Pancreas (tissue), 10 donors: ENCODE measurements at regions not wholly inside any gene's neighbourhood (a gene's known extent, or its start where the extent isn't known, plus 50 kb on each side); places are given as distances from the start of the nearest gene placed in this dataset.

ENCODE experiments used
- ATAC-seq, 4 donors: fragments of 200-7000 bp; cut with Tn5 transposase; one replicate each; pipeline versions ENCODE4 v1.8.0 to v1.9.1; 2020; ENCODE audit warnings: mild to moderate bottlenecking in 4 of 4, moderate library complexity in 4 of 4
- DNase-seq, 6 donors: peaks; one replicate each; pipeline ENCODE4 v3.0.0-alpha.2; 2020
- FAIRE-seq: peaks from 2 replicates; lab custom pipeline; 2012; peaks lifted over from hg19 to GRCh38; lab: Jason Lieb, UNC
- H3K27ac ChIP-seq, 4 donors: fragments of 200-600 bp; sonication (generic); 1 replicate in 3 of 4; 2 replicates in 1 of 4; pipeline versions ENCODE4 v1.5.0 to v1.8.0; 2020
- H3K27me3 ChIP-seq, 4 donors: fragments of 200-600 bp; one replicate each; pipeline ENCODE4 v1.8.0; 2021
- H3K36me3 ChIP-seq, 3 donors: fragments of 200-600 bp; sonication (generic) in 1 of 3; one replicate each; pipeline versions ENCODE4 v1.5.0 to v1.8.0; 2020 to 2021
- H3K4me1 ChIP-seq, 3 donors: fragments of 200-600 bp; one replicate each; pipeline ENCODE4 v1.8.0; 2021
- H3K4me3 ChIP-seq, 4 donors: fragments of 200-600 bp; sonication (generic) in 2 of 4; one replicate each; pipeline versions ENCODE4 v1.5.0 to v1.8.0; 2020 to 2021
- H3K9me3 ChIP-seq, 4 donors: fragments of 200-600 bp; one replicate each; pipeline ENCODE4 v1.8.0; 2021
- WGBS, 2 donors: extraction: QIAGEN DNeasy Blood & Tissue Kit; methylation state at CpG; one replicate each; pipeline ENCODE4 v1.1.7; 2013; 5-methylcytosine and 5-hydroxymethylcytosine counted together
- intact Hi-C, 3 donors: fragments of 100-400 bp; cut with DNase I; formaldehyde crosslinking; loops; one replicate each; pipeline versions ENCODE4 v1.11.1 to v1.14.2; 2022
- TF ChIP-seq, protein P1 (sequence below), 4 donors: fragments of 200-600 bp; sonication (generic) in 3 of 4; IDR thresholded peaks; one replicate each; pipeline versions ENCODE4 v1.5.0 to v1.8.0; 2021; ENCODE audit warnings: antibody characterized with exemption in 4 of 4
- donor health status: healthy with polysubstance abuse.
- donor health status: DM: no; HTN: no; CAD: no; lungs with moderate emphysema.
- donor health status: DM: no; HTN: no; CAD: no.
- donor health status: control.
- donor health status: control.
- donor health status: Bipolar disorder and iron deficiency.
- donor health status: DM: yes; HTN: yes; CAD: no.
- donor health status: DM: no; HTN: no; CAD: no.
- donor health status: DM: no; HTN: no; CAD: no.
- donor health status: DM: yes; HTN: yes; CAD: no.

DNA sequence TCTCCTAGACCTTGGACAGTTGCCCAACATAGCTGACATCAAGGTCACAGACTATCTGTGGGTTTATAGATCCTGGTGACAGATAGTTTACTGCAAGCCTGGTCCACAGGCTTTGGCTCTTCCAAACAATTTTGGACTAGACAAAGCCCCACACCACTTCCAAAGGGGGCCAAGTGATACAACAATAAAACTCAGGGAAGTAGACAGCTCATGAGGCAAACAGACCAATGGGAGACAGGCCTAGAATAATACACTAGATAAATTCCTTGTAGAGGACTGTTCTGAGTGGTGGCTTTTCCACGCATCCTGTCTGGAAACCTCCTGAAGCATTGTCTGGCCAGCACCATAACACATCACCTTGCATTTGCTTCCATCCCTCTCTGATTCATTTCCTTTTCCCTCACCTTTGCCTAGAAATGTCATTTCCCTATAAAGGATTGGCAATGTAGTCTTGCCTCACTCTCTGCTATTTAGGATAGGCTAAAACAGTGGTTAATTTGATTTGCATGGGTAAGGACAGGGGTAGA, 284.2 kb downstream of the POU4F1 start:
- intact Hi-C loops, result no loop called here
- no peaks in the 10 kb centered on the region for H3K9me3 ChIP-seq
- TF ChIP-seq, protein P1, sequence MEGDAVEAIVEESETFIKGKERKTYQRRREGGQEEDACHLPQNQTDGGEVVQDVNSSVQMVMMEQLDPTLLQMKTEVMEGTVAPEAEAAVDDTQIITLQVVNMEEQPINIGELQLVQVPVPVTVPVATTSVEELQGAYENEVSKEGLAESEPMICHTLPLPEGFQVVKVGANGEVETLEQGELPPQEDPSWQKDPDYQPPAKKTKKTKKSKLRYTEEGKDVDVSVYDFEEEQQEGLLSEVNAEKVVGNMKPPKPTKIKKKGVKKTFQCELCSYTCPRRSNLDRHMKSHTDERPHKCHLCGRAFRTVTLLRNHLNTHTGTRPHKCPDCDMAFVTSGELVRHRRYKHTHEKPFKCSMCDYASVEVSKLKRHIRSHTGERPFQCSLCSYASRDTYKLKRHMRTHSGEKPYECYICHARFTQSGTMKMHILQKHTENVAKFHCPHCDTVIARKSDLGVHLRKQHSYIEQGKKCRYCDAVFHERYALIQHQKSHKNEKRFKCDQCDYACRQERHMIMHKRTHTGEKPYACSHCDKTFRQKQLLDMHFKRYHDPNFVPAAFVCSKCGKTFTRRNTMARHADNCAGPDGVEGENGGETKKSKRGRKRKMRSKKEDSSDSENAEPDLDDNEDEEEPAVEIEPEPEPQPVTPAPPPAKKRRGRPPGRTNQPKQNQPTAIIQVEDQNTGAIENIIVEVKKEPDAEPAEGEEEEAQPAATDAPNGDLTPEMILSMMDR (IDR thresholded peaks at IDR 0.05), result no peak
- 77 to 92% methylated on average over 1 of the region's 1 CpG for WGBS, 2 donors
- FAIRE-seq, result no peak
- no peak overlapping the region for H3K27ac ChIP-seq
- H3K27me3 ChIP-seq, result peaks cover 0 to 3% (median 0%) of the 10 kb centered on the region in 4 donors
- no peak for ATAC-seq
- H3K4me1 ChIP-seq, result no peaks in the 10 kb centered on the region
- no peak overlapping the region for H3K4me3 ChIP-seq
- DNase-seq, result no peak
- H3K36me3 ChIP-seq, result no peaks in the 10 kb centered on the region

DNA sequence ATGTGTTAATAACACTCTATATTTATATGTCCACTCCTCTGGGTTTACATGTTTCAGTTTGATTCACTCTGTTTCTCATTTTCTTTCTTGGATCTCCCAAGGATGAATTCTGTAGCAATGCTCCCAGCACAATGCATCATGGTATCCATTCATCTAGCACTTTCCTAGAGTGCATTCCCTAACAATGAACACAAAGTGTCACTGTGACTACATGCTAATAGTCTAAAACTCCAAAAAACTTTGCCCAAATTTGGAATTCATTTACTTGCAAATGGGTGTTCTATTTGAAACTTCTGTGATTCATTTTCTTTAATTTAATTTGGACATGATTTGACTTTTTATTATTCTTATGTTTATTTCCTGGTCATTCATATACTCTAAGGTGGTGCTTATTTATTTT, 286.3 kb downstream of the POU4F1 start:
- ATAC-seq (no peak), DNase-seq (no peak), FAIRE-seq (no peak)
- Histone ChIP-seq H3K4me3 (no peak overlapping the region), H3K9me3 (no peaks in the 10 kb centered on the region), H3K36me3 (no peaks in the 10 kb centered on the region), H3K4me1 (no peaks in the 10 kb centered on the region), H3K27me3 (no peaks in the 10 kb centered on the region), H3K27ac (no peak overlapping the region)
- intact Hi-C loops, result no loop called here
- TF ChIP-seq, protein P1 (IDR thresholded peaks at IDR 0.05), result no peak

DNA sequence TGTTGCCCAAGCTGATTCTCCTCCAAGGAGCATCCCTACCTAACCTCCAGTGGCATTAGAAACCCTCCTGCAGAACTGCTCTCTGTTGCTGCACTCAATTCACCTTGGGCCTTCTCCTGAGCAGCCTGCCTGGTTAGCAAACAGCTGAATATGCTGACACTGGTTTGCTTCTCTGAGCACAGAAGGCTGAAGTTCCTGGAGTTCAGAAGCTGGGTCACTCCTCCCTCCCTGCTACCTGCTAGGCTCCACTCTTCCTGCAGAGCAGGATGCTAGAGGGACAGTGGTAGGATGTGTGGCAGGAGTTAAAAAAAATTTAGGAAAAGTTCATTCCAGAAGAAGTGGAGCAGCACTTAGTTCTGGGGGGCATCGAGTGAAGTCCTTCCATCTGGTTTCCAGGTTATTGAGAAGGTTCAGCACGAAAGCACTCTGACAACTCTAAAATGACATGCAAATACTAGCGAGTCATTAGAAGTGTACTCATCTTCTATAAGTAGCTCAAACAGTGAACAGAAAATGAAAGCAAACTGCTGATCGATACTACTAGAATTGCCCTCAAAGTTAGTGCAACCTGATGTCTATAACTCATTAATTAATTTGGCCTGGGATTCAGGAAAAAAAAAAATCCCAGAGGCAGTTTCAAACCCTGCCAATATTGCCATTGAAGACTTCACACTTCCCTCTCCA, 293.7 kb downstream of the POU4F1 start:
- FAIRE-seq, result no peak
- H3K4me3 ChIP-seq, result no peak overlapping the region

DNA sequence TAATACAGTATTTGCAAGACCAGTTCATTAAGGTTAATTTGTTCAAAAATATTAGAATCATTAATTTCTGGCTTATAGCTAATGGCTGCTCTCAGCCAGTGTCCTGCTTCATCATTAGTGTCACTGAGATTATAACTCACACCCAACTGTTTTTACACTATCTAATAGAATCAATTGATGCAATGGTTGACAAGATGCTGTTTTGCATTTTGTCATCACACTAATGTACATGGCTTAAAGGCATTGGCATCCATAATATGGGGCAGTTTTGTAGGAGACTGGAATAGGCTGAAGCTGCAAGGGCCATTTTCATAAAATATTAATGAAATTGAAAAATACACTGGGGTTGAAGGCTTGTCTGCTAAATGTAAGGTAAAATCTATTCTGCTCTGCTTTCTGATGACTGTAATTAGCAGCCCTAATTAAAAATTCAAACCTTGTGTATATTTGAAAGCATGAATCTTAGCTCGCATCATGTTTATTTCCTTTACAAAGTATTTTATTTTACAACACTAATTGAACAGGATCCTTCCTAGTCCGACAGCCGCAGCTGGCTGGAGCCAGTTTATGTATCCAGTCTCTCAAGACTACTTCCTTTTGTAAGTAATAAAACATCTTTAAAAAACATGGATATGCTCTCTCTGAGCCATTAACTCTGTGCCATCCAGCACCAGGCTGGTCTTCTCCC, 296.7 kb downstream of the POU4F1 start:
- WGBS, 2 donors, result 65 to 75% methylated on average over 3 of the region's 3 CpGs
- no peak for ATAC-seq
- no peaks in the 10 kb centered on the region for H3K4me1 ChIP-seq
- H3K4me3 ChIP-seq, result no peak overlapping the region
- no peak for DNase-seq
- no peaks in the 10 kb centered on the region for H3K9me3 ChIP-seq
- no peak for FAIRE-seq
- TF ChIP-seq, protein P1 (IDR thresholded peaks at IDR 0.05), result no peak
- no peak overlapping the region for H3K27ac ChIP-seq
- intact Hi-C loops, result no loop called here
- no peaks in the 10 kb centered on the region for H3K36me3 ChIP-seq
- no peaks in the 10 kb centered on the region for H3K27me3 ChIP-seq

More for the DNA sequence above, 293.7 kb downstream of the POU4F1 start:
- no peaks in the 10 kb centered on the region for H3K27me3 ChIP-seq
- DNase-seq (no peak), ATAC-seq (no peak)
- TF ChIP-seq, protein P1 (IDR thresholded peaks at IDR 0.05), result no peak
- no peak overlapping the region for H3K27ac ChIP-seq
- no peaks in the 10 kb centered on the region for H3K36me3 ChIP-seq
- no peaks in the 10 kb centered on the region for H3K9me3 ChIP-seq
- 53 to 69% methylated on average over 4 of the region's 4 CpGs for WGBS, 2 donors
- no peaks in the 10 kb centered on the region for H3K4me1 ChIP-seq
- intact Hi-C loops, result no loop called here

DNA sequence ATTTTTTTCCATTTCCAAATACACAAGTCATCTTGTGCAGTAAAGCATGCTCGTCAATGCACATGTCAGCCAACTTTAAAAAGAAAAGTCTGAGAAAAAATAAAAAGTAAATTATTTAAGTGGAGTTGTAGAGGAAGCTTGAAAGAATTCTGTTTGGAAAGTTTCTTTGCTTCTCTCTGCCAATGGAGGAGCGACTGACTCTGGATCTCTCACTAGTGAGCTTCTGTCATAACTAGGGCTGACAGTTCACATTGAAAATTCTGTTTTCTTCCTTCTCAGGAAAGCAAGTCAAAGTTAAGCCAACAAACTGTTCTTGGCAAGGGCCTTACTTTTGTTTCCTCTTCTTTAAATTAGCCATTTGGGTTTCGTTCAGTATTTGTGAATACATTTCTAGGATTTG, 298.2 kb downstream of the POU4F1 start:
- 50 to 60% methylated on average over 3 of the region's 3 CpGs for WGBS, 2 donors
- Histone ChIP-seq H3K27me3 (no peaks in the 10 kb centered on the region), H3K9me3 (no peaks in the 10 kb centered on the region), H3K4me1 (no peaks in the 10 kb centered on the region), H3K27ac (no peak overlapping the region), H3K36me3 (no peaks in the 10 kb centered on the region), H3K4me3 (no peak overlapping the region)
- FAIRE-seq (no peak), DNase-seq (no peak), ATAC-seq (no peak)
- TF ChIP-seq, protein P1 (IDR thresholded peaks at IDR 0.05), result no peak
- intact Hi-C loops, result no loop called here
